HuH-7.5 (cell line): ENCODE measurements at regions not wholly inside any gene's neighbourhood (a gene's known extent, or its start where the extent isn't known, plus 50 kb on each side); places are given as distances from the start of the nearest gene placed in this dataset.
"Not testable (repeated sequence)": the region's sequence is repeated elsewhere in the genome, so short reads cannot be mapped to it uniquely, and the experiment has no call there.

Experiments used
- DNase-seq: peaks from one replicate; pipeline ENCODE4 v3.0.0; 2011; ENCODE audit warnings: low spot score

GRCh38 chr5:118552146-118552545, 436.2 kb downstream of the DTWD2 start:
- DNase-seq: no peak

- DNase-seq: no peak
Observed at GRCh38 chr5:118551716-118552115, 436.6 kb downstream of the DTWD2 start.

DNA sequence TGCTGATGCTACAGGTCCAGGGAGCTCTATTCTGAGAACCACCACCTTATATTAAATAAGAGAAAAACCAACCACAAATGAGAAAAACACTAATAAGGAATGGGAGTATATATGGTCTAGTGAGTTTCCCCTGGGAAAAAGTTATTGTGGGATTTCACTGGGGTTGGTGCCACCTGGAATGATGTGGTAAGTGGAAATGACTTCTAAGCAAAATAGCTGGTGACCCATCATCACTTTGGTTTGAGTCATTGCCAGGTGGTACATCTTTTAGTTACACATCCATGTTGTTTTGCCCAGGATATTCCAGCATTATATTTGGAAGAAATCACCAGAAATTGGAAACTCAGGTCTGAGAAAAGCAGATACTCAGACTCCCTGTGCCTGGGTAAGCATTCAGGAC, 437.3 kb downstream of the DTWD2 start:
- DNase-seq: no peak

DNA sequence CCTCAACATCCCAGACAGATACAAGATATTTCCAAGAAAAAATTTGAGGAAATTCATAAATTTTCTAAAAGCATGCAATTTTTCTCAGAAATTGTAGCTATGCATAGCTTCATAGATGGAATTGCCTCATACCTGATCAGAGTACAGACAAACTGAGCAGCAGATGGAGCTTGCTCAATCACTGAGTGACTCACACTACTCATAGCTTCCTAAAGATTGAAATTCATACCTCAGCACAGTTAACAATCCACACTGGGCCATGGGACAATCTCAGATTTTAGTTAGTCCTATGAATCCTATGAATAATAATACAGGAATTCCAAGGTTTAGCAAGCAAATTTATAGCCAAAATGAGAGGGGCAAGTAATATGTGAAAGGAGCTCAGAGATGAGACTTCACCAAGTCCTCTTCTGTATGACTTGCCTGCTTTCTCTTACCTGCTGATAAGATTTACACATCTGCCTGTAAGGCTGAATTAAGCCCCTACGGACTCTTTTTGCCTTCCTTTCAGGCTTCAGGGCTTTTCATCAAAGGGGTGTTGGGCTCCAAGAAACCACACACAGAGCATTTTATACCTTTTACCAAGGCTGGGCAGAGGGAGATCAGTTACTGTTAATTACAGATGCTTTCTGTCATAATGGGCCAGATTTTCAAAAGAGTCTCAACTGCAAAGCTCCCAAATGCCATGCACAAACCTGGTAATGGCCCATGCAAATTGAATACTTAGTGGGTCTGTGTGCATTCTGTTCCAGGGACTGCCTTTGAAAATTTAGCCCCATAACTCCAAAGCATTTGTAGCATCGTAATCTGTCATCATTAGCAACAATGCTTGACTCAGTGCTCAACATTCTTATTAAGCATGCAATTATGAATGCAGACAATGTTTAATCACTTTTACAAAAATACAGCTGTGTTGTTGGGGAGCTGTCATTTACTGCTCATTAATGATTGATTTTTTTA, 439.3 kb downstream of the DTWD2 start:
- no peak for DNase-seq

GRCh38 chr5:118545470-118545869, 442.9 kb downstream of the DTWD2 start:
- no peak for DNase-seq

DNA sequence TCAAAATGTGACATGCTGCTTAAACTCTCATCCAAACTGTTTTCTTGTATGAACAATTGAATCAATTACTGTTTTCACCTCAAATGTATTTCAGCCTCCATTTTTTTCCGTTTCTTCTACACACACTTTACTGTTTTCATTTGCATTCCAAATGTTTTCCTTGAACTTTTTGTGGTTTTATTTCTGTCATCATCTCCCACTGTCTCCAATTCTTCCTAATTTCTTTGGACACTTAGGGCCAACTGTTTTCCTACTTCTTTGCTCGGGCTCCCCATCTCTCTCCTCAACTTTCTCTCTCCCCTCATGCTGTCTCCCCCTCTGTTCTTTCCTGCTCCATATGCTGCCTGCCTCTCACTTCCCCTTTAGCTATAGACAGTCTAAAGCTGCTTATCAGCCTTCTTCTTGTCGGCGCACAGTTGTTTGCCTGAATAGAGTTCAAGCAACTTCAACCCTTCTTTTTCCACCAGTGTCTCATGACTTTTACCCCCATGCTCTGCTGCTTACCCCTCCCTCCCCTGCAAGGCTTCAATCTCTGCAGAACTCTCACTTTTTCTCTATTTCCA, 443.4 kb downstream of the DTWD2 start:
- no peak for DNase-seq

DNA sequence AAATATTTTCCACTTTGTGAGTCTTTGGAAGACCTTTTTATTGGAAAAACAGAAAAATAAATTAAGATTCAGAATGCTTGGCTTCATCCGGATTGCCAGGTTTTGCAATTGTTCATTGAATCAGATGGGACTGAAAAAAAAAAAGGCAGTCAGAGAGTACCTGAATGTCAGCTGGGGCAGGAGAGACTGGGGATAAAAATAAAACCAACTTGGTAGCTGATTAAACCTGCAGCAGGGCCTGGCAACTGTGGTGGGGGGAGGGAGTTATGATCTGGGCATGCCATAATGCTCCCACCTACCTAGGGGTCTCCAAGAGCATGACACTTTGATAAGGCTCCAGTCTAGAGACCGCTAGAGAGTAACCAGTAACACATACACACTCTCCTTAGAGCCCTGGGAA, 454.4 kb downstream of the DTWD2 start:
- DNase-seq: no peak

DNA sequence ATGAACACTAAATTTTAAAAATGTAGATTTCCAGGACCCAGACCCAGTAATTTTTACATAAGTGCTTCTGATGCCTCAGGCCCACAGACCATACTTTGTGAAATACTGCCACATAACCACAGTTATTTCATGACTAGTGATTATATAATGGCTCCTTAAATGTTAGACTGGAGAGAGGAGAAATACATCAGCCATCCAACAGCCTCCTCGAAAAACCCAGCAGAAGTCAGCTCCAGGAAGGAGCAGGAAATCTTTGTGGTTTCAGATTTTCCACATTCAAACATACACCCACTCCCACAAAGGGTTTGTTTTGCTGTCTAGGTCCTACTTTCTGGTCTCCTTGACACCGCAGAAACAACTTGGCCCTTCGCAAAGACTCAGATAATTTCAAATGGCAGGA, 455.2 kb downstream of the DTWD2 start:
- DNase-seq: no peak

DNA sequence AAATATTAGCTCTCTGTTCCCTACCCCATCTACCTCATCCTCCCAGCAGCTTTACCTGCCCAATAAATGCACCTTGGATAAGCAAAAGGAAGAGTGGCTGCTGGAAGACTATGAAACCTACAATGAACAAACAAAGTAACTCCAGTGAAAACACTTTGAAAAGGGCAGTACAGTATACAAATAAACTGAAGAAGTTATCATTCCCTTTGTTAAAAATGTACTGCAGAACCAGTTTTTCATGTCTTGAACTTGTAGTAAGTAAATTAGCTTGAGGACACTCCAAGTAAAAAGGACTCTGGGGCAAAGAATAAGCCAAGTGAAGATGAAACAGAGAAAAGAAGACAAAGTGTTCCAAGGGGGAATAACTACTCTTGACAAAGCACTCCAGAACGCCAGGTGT, 457.1 kb downstream of the DTWD2 start:
- no peak for DNase-seq

DNA sequence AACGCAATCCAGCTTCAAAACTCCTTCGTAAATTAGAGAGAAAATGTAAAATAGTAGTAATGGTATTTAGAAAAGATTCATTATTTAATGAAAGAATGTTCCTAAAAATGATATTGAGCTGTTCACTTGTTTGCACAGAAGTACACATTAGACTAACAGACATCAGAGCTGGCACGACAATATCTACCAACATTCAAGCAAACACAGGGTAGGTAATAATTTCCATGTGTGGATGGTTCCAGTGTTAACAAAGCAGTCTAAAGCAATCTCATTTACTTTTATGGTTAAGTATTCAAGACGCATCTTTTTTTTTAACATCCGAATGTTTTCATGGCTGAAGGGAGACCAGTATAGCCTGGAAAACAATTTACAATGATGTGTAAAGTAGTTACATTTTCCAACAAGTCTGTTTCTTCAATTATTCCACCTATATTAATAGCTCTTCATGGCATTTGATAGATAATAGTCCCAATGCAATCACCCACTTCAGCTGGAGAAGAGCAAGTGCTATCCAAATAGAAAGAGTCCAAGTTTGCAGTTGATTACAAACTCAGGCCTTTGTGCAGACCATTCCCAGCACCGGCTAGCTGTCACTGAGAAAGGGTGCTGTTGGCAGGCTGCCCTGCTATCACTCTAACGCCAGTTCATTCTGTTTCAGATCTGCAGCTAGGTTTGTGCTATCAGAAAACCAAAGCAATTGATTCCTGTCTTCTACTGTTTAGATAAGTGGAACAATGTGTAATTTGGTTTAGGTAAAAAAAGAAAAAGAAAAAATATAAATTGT, 458.8 kb downstream of the DTWD2 start:
- DNase-seq: no peak

DNA sequence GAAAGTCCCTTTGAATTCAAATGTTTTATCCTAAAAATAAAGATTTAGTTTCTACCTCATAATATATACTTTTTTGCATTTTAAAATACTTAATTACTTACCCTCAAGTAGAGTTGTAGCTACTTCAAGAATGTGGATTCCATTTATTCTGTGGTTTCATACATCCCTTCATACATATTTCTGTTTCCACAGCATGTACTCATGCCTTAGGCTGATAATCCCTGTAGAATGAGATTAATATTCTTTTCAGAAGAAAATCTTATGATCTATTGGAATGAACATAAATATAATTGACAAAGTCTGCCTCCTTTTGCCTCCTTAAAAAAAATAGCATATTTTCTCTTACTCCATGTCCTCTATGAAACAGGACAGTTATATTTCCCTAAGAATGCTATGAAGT, 465.7 kb downstream of the DTWD2 start:
- DNase-seq: no peak

GRCh38 chr5:118520771-118521415, 467.5 kb downstream of the DTWD2 start:
- no peak for DNase-seq

GRCh38 chr5:118519466-118519865, 468.9 kb downstream of the DTWD2 start:
- no peak for DNase-seq

GRCh38 chr5:118518720-118519119, 469.6 kb downstream of the DTWD2 start:
- no peak for DNase-seq

GRCh38 chr5:118511846-118512245, 476.5 kb downstream of the DTWD2 start:
- DNase-seq: no peak

GRCh38 chr5:118506217-118506852, 482.0 kb downstream of the DTWD2 start:
- DNase-seq: no peak

DNA sequence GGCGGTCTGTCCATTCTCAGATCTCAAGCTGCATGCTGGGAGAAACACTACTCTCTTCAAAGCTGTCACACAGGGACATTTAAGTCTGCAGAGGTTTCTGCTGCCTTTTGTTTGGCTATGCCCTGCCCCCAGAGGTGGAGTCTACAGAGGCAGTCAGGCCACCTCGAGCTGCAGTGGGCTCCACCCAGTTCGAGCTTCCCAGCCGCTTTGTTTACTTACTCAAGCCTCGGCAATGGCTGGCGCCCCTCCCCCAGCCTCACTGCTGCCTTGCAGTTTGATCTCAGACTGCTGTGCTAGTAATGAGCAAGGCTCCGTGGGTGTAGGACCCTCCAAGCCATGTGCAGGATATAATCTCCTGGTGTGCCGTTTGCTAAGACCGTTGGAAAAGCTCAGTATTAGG, 486.1 kb downstream of the DTWD2 start:
- not testable (repeated sequence) for DNase-seq

- DNase-seq: no peak
Observed at GRCh38 chr5:118491351-118491750, 497.0 kb downstream of the DTWD2 start.

GRCh38 chr5:118486647-118487225, 501.6 kb downstream of the DTWD2 start:
- DNase-seq: no peak

GRCh38 chr5:118479285-118479684, 509.1 kb downstream of the DTWD2 start:
- DNase-seq: no peak

GRCh38 chr5:118478852-118479251, 509.5 kb downstream of the DTWD2 start:
- no peak for DNase-seq
